A549 (cell line): ENCODE measurements at regions not wholly inside any gene's neighbourhood (a gene's known extent, or its start where the extent isn't known, plus 50 kb on each side); places are given as distances from the start of the nearest gene placed in this dataset.

Experiments
- ATAC-seq, 2 experiments: fragments of 200-7000 bp in 1 of 2; fragments of >200 bp in 1 of 2; cut with Nextera tagmentation in 1 of 2; cut with Tn5 transposase in 1 of 2; 3 replicates each; pipeline versions ENCODE4 v1.8.0 to v1.9.1; 2018 to 2020; ENCODE audit warnings: mild to moderate bottlenecking in 1 of 2, moderate library complexity in 1 of 2
- CTCF ChIA-PET: fragments of 300-600 bp; sonication (Branson Sonifier 250); formaldehyde crosslinking; extraction: SDS; loops from one replicate; lab custom pipeline; 2021; ENCODE audit warnings: antibody characterized with exemption, inconsistent platforms; lab: Yijun Ruan, JAX
- POLR2A ChIA-PET: fragments of 350-600 bp; formaldehyde crosslinking; extraction: SDS; loops from one replicate; lab custom pipeline; 2021; ENCODE audit warnings: antibody characterized with exemption, inconsistent platforms; lab: Yijun Ruan, JAX
- DNase-seq, 2 experiments: peaks; one replicate each; pipeline versions ENCODE4 v3.0.0 to v3.0.0-alpha.2; 2011 to 2016; ENCODE audit warnings: low read depth in 1 of 2, low spot score in 1 of 2
- FAIRE-seq: peaks from 2 replicates; lab custom pipeline; 2011; peaks lifted over from hg19 to GRCh38; lab: Jason Lieb, UNC
- H3K27ac ChIP-seq, 2 experiments: fragments of >200 bp; sonication (Bioruptor Twin); formaldehyde crosslinking; 3 replicates each; pipeline ENCODE4 v1.5.1; 2016 to 2017
- H3K4me1 ChIP-seq: fragments of >200 bp; sonication (Bioruptor Twin); formaldehyde crosslinking; 3 replicates; pipeline ENCODE4 v1.6.1; 2016
- H3K4me2 ChIP-seq: fragments of >200 bp; sonication (Bioruptor Twin); formaldehyde crosslinking; 3 replicates; pipeline ENCODE4 v1.6.1; 2016
- H3K4me3 ChIP-seq: fragments of >200 bp; sonication (Bioruptor Twin); formaldehyde crosslinking; 3 replicates; pipeline ENCODE4 v1.5.1; 2016
- H3K9me3 ChIP-seq: fragments of >200 bp; sonication (Bioruptor Twin); formaldehyde crosslinking; 3 replicates; pipeline ENCODE4 v1.6.1; 2016
- CBX2 ChIP-seq: fragments of 200-600 bp; sonication (generic); IDR thresholded peaks from 2 replicates; pipeline ENCODE4 v1.6.1; 2016; ENCODE audit warnings: low read depth, mild to moderate bottlenecking, borderline replicate concordance
- CEBPB ChIP-seq, 2 experiments: fragments of >200 bp in 1 of 2; sonication (Bioruptor Twin) in 1 of 2; formaldehyde crosslinking in 1 of 2; IDR thresholded peaks; 2 replicates each; pipeline ENCODE4 v1.6.1; 2012 to 2016
- CHD2 ChIP-seq: fragments of 150-350 bp; IDR thresholded peaks from 2 replicates; pipeline ENCODE4 v1.6.1; 2014; ENCODE audit warnings: low read length; ENCODE audit not compliant: partially characterized antibody
- EHMT2 ChIP-seq: fragments of 200-600 bp; sonication (generic); IDR thresholded peaks from 2 replicates; pipeline ENCODE4 v1.6.1; 2016; ENCODE audit warnings: antibody characterized with exemption, low read depth, mild to moderate bottlenecking, moderate library complexity
- FOSL2 ChIP-seq, 2 experiments: fragments of 450-650 bp in 1 of 2; fragments of >200 bp in 1 of 2; sonication (Bioruptor Twin) in 1 of 2; formaldehyde crosslinking; IDR thresholded peaks; 2 replicates each; pipeline versions ENCODE4 v1.5.0 to v1.6.1; 2016 to 2020; ENCODE audit warnings: mild to moderate bottlenecking in 1 of 2, moderate library complexity in 1 of 2
- FOXS1 ChIP-seq: fragments of 250-450 bp; sonication (Bioruptor Pico); IDR thresholded peaks from 2 replicates; pipeline ENCODE4 v1.5.0; 2020; ENCODE audit warnings: mild to moderate bottlenecking, moderate library complexity
- HDAC2 ChIP-seq: fragments of 200-600 bp; sonication (generic); IDR thresholded peaks from 2 replicates; pipeline ENCODE4 v1.6.1; 2016
- HOXB5 ChIP-seq: fragments of 250-450 bp; sonication (Bioruptor Pico); IDR thresholded peaks from 2 replicates; pipeline ENCODE4 v1.5.0; 2020; ENCODE audit warnings: mild to moderate bottlenecking, moderate library complexity
- JUNB ChIP-seq: fragments of >200 bp; sonication (Bioruptor Twin); formaldehyde crosslinking; IDR thresholded peaks from 2 replicates; pipeline ENCODE4 v1.6.1; 2016
- KDM5A ChIP-seq: fragments of 200-600 bp; sonication (generic); IDR thresholded peaks from 2 replicates; pipeline ENCODE4 v1.6.1; 2016; ENCODE audit warnings: antibody characterized with exemption, mild to moderate bottlenecking
- MAFK ChIP-seq: fragments of 450-650 bp; IDR thresholded peaks from 2 replicates; pipeline ENCODE4 v1.6.1; 2014; ENCODE audit not compliant: partially characterized antibody
- MAZ ChIP-seq: fragments of 150-350 bp; IDR thresholded peaks from 2 replicates; pipeline ENCODE4 v1.6.1; 2014; ENCODE audit warnings: antibody characterized with exemption, low read depth, low read length, borderline replicate concordance
- MYC ChIP-seq: IDR thresholded peaks from 2 replicates; pipeline ENCODE4 v1.6.1; 2012; ENCODE audit warnings: mild to moderate bottlenecking, inconsistent platforms, low read length, improper control_type of control experiment, borderline replicate concordance
- NR3C1 ChIP-seq: fragments of >200 bp; sonication (Bioruptor Twin); formaldehyde crosslinking; IDR thresholded peaks from 3 replicates; pipeline ENCODE4 v1.6.1; 2017
- POLR2A ChIP-seq: IDR thresholded peaks from 2 replicates; pipeline ENCODE4 v1.6.1; 2012; ENCODE audit warnings: mild to moderate bottlenecking, low read length
- RAD21 ChIP-seq, 2 experiments: fragments of >200 bp in 1 of 2; sonication (Bioruptor Twin) in 1 of 2; formaldehyde crosslinking in 1 of 2; IDR thresholded peaks in 1 of 2; conservative IDR thresholded peaks in 1 of 2; 2 replicates in 1 of 2; 3 replicates in 1 of 2; pipeline ENCODE4 v1.6.1; 2012 to 2018; ENCODE audit warnings: inconsistent platforms in 1 of 2
- RARB ChIP-seq: fragments of 250-450 bp; sonication (Bioruptor Pico); IDR thresholded peaks from 2 replicates; pipeline ENCODE4 v1.8.0; 2021; ENCODE audit warnings: mild to moderate bottlenecking, moderate library complexity
- RCOR1 ChIP-seq: fragments of 150-350 bp; IDR thresholded peaks from 2 replicates; pipeline ENCODE4 v1.6.1; 2014; ENCODE audit warnings: antibody characterized with exemption, low read length, low read depth
- SREBF2 ChIP-seq: fragments of 450-650 bp; IDR thresholded peaks from 2 replicates; pipeline ENCODE4 v1.6.1; 2014; ENCODE audit warnings: mild to moderate bottlenecking, moderate library complexity
- TP53 ChIP-seq: fragments of 250-450 bp; sonication (Bioruptor Pico); IDR thresholded peaks from 2 replicates; pipeline ENCODE4 v1.5.0; 2021; ENCODE audit warnings: mild to moderate bottlenecking, moderate library complexity
- WGBS: methylation state at CpG from one replicate; pipeline ENCODE4 v1.1.6; 2017; ENCODE audit errors: missing lambda C conversion rate; 5-methylcytosine and 5-hydroxymethylcytosine counted together
- TF ChIP-seq, protein P1 (sequence below): IDR thresholded peaks from 2 replicates; pipeline ENCODE4 v1.6.1; 2012
- TF ChIP-seq, protein P2 (sequence below): fragments of 250-450 bp; sonication (Bioruptor Pico); IDR thresholded peaks from 2 replicates; pipeline ENCODE4 v1.5.0; 2020; ENCODE audit warnings: low read depth, mild to moderate bottlenecking, moderate library complexity
- TF ChIP-seq, protein P3 (sequence below): fragments of 150-350 bp; IDR thresholded peaks from 2 replicates; pipeline ENCODE4 v1.6.1; 2014; ENCODE audit warnings: low read depth, mild to moderate bottlenecking, low read length
- TF ChIP-seq, protein P4 (sequence below): fragments of >200 bp; sonication (Bioruptor Twin); formaldehyde crosslinking; IDR thresholded peaks from 3 replicates; pipeline ENCODE4 v1.5.1; 2016
- TF ChIP-seq, protein P5 (sequence below): fragments of >200 bp; sonication (Bioruptor Twin); formaldehyde crosslinking; IDR thresholded peaks from 3 replicates; pipeline ENCODE4 v1.6.1; 2016

DNA sequence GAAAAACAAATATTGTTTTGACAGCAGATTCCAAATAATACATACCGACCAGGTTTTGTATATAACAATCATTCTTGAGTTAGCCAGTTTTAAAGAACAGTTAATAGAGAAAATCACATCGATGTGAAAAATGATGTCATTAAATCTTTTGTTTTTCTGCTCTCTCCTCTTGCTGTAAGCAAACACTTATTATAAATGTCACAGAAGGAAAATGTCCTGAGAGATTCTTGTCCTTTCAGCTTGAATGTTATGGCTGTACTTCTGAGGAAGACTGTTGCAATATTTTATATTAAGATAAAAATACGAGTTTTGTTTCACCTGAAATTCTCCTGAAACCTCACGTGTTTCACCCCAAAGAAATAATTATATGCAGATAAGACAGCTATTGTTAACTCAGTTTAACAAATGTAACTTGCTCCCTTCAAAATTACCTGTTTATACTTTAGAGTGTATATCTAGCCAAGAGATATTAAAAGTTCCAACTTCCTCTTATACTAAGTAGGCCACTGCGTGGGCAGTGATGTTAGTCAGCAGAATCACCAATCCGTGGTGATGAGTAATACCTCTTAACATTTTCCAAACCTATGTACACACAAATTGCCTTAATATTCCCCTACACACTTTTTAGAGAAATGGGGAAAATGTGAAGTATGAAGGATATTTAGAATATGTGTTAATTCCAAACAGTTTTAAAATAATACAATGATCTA lies 1111.4 kb upstream of the CITED2 start (continued):
- TF ChIP-seq, protein P1, sequence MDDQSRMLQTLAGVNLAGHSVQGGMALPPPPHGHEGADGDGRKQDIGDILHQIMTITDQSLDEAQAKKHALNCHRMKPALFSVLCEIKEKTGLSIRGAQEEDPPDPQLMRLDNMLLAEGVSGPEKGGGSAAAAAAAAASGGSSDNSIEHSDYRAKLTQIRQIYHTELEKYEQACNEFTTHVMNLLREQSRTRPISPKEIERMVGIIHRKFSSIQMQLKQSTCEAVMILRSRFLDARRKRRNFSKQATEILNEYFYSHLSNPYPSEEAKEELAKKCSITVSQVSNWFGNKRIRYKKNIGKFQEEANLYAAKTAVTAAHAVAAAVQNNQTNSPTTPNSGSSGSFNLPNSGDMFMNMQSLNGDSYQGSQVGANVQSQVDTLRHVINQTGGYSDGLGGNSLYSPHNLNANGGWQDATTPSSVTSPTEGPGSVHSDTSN, result no peak
- TF ChIP-seq CBX2 (no peak), POLR2A (no peak), CEBPB (IDR thresholded peaks at IDR 0.05) (no peak), NR3C1 (no peak), SREBF2 (no peak), MAZ (no peak), HOXB5 (CRISPR knock-in tag) (no peak), FOXS1 (CRISPR knock-in tag) (no peak), RAD21 (conservative IDR thresholded peaks at IDR 0.05 in 1 of 2, IDR thresholded peaks at IDR 0.05 in 1 of 2) (no peak)
- TF ChIP-seq, protein P2, sequence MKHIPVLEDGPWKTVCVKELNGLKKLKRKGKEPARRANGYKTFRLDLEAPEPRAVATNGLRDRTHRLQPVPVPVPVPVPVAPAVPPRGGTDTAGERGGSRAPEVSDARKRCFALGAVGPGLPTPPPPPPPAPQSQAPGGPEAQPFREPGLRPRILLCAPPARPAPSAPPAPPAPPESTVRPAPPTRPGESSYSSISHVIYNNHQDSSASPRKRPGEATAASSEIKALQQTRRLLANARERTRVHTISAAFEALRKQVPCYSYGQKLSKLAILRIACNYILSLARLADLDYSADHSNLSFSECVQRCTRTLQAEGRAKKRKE (CRISPR knock-in tag), result no peak
- TF ChIP-seq, protein P3, sequence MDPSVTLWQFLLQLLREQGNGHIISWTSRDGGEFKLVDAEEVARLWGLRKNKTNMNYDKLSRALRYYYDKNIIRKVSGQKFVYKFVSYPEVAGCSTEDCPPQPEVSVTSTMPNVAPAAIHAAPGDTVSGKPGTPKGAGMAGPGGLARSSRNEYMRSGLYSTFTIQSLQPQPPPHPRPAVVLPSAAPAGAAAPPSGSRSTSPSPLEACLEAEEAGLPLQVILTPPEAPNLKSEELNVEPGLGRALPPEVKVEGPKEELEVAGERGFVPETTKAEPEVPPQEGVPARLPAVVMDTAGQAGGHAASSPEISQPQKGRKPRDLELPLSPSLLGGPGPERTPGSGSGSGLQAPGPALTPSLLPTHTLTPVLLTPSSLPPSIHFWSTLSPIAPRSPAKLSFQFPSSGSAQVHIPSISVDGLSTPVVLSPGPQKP, result no peak
- TF ChIP-seq, protein P4, sequence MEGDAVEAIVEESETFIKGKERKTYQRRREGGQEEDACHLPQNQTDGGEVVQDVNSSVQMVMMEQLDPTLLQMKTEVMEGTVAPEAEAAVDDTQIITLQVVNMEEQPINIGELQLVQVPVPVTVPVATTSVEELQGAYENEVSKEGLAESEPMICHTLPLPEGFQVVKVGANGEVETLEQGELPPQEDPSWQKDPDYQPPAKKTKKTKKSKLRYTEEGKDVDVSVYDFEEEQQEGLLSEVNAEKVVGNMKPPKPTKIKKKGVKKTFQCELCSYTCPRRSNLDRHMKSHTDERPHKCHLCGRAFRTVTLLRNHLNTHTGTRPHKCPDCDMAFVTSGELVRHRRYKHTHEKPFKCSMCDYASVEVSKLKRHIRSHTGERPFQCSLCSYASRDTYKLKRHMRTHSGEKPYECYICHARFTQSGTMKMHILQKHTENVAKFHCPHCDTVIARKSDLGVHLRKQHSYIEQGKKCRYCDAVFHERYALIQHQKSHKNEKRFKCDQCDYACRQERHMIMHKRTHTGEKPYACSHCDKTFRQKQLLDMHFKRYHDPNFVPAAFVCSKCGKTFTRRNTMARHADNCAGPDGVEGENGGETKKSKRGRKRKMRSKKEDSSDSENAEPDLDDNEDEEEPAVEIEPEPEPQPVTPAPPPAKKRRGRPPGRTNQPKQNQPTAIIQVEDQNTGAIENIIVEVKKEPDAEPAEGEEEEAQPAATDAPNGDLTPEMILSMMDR, result no peak

DNA sequence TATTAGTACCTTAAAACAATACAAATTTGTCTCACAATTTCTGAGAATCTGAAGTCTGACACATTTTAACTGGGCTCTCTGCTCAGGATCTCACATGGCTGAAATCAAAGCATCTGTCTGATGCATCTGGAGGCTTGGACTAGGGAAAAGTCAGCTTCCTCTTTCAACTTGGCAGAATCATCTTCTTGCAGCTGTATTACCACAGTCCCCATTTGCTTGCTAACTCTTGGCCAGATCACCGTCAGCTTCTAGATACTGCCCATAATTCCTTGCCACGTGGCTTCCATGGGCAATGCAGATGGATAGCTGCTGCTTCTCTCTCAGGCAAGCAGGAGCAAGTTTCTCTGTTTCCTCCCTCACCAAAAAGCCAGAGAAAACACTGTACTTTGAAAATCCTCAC lies 1106.4 kb upstream of the CITED2 start:
- POLR2A ChIA-PET, result no interaction called here
- TF ChIP-seq JUNB (no peak), RCOR1 (no peak), EHMT2 (no peak), TP53 (CRISPR knock-in tag) (no peak), FOSL2 (IDR thresholded peaks at IDR 0.05) (no peak), FOSL2 (CRISPR knock-in tag; IDR thresholded peaks at IDR 0.05) (no peak)
- Histone ChIP-seq H3K4me1 (peaks cover 16% of the 10 kb centered on the region; the same call in 2 of the 3 replicates), H3K27ac (no peak overlapping the region), H3K4me2 (no peak overlapping the region), H3K9me3 (no peaks in the 10 kb centered on the region), H3K4me3 (no peak overlapping the region)
- 77% methylated on average over 2 of the region's 2 CpGs for WGBS
- ATAC-seq (no peak), FAIRE-seq (no peak), DNase-seq (no peak)
- CTCF ChIA-PET, result no interaction called here

DNA sequence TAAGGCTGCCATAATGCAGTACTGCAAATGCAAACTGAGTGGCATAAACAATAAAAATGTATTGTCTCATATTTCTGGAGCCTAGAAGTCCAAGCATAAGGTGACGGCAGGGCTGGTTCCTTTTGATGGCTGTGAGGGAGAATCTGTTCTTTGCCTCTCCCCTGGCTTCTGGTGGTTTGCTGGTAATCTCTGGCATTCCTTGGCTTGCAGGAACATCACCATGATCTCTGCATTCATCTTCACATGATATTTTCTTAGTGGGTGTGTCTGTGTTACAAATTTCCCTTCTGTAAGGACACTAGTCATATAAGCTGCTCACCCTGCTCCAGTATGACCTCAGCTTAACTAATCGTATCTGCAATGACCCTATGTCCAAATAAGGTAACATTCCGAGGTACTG lies 1104.2 kb upstream of the CITED2 start:
- DNase-seq, result no peak
- POLR2A ChIA-PET, result no interaction called here
- Histone ChIP-seq H3K27ac (no peak overlapping the region), H3K4me1 (no peaks in the 10 kb centered on the region), H3K4me3 (no peak overlapping the region), H3K9me3 (no peaks in the 10 kb centered on the region), H3K4me2 (no peak overlapping the region)
- 78% methylated on average over 3 of the region's 3 CpGs for WGBS
- FAIRE-seq, result no peak
- CTCF ChIA-PET, result no interaction called here
- ATAC-seq, result no peak
- no peak for TF ChIP-seq HOXB5 (CRISPR knock-in tag)
- TF ChIP-seq CEBPB (IDR thresholded peaks at IDR 0.05), result no peak
- TF ChIP-seq KDM5A, result no peak
- TF ChIP-seq CHD2, result no peak
- no peak for TF ChIP-seq MYC
- TF ChIP-seq, protein P5, sequence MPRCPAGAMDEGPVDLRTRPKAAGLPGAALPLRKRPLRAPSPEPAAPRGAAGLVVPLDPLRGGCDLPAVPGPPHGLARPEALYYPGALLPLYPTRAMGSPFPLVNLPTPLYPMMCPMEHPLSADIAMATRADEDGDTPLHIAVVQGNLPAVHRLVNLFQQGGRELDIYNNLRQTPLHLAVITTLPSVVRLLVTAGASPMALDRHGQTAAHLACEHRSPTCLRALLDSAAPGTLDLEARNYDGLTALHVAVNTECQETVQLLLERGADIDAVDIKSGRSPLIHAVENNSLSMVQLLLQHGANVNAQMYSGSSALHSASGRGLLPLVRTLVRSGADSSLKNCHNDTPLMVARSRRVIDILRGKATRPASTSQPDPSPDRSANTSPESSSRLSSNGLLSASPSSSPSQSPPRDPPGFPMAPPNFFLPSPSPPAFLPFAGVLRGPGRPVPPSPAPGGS, result no peak
- TF ChIP-seq MAFK, result no peak
- no peak for TF ChIP-seq HDAC2
- TF ChIP-seq RARB, result no peak
- TF ChIP-seq, protein P1, result no peak
